WTC11 (cell line): ENCODE measurements at regions not wholly inside any gene's neighbourhood (a gene's known extent, or its start where the extent isn't known, plus 50 kb on each side); places are given as distances from the start of the nearest gene placed in this dataset.

Experiments
- AFF4 ChIP-seq: sonication (generic); formaldehyde crosslinking; IDR thresholded peaks from 2 replicates; pipeline ENCODE4 v1.8.1; 2023; ENCODE audit warnings: mild to moderate bottlenecking, missing genetic modification reagents, borderline replicate concordance
- CREM ChIP-seq: sonication (generic); formaldehyde crosslinking; IDR thresholded peaks from 2 replicates; pipeline ENCODE4 v1.8.1; 2022; ENCODE audit warnings: mild to moderate bottlenecking, missing genetic modification reagents, moderate library complexity
- CTCF ChIP-seq: fragments of 200-600 bp; IDR thresholded peaks from 2 replicates; pipeline ENCODE4 v1.8.0; 2022; ENCODE audit warnings: antibody characterized with exemption
- ELF4 ChIP-seq: sonication (generic); formaldehyde crosslinking; IDR thresholded peaks from 2 replicates; pipeline ENCODE4 v1.8.1; 2022; ENCODE audit warnings: low read depth, mild to moderate bottlenecking, moderate library complexity, missing genetic modification reagents
- JUN ChIP-seq: sonication (generic); formaldehyde crosslinking; IDR thresholded peaks from 2 replicates; pipeline ENCODE4 v1.8.0; 2023; ENCODE audit warnings: mild to moderate bottlenecking, missing genetic modification reagents
- RELA ChIP-seq: sonication (generic); formaldehyde crosslinking; IDR thresholded peaks from 2 replicates; pipeline ENCODE4 v1.8.1; 2022; ENCODE audit warnings: missing genetic modification reagents, mild to moderate bottlenecking, borderline replicate concordance
- SMAD3 ChIP-seq: sonication (generic); formaldehyde crosslinking; IDR thresholded peaks from 2 replicates; pipeline ENCODE4 v1.8.0; 2022; ENCODE audit warnings: missing genetic modification reagents, mild to moderate bottlenecking, borderline replicate concordance
- SOX15 ChIP-seq: fragments of 250-450 bp; sonication (Bioruptor Pico); IDR thresholded peaks from 2 replicates; pipeline ENCODE4 v1.9.0; 2021; ENCODE audit warnings: mild to moderate bottlenecking
- TEAD1 ChIP-seq: sonication (generic); formaldehyde crosslinking; IDR thresholded peaks from 2 replicates; pipeline ENCODE4 v1.8.0; 2022; ENCODE audit warnings: mild to moderate bottlenecking, missing genetic modification reagents
- USF2 ChIP-seq: sonication (generic); formaldehyde crosslinking; IDR thresholded peaks from 2 replicates; pipeline ENCODE4 v1.8.1; 2023; ENCODE audit warnings: mild to moderate bottlenecking, missing genetic modification reagents, moderate library complexity

GRCh38 chr9:134275375-134275774, 50.9 kb upstream of the RXRA start:
- TF ChIP-seq AFF4 (CRISPR knock-in tag) = no peak
- no peak for TF ChIP-seq CREM (CRISPR knock-in tag)
- TF ChIP-seq RELA (CRISPR knock-in tag) = no peak
- TF ChIP-seq USF2 (CRISPR knock-in tag) = no peak
- no peak for TF ChIP-seq JUN (CRISPR knock-in tag)
- TF ChIP-seq CTCF = no peak
- no peak for TF ChIP-seq ELF4 (CRISPR knock-in tag)
- TF ChIP-seq TEAD1 (CRISPR knock-in tag) = no peak
- TF ChIP-seq SMAD3 (CRISPR knock-in tag) = no peak
- no peak for TF ChIP-seq SOX15 (CRISPR knock-in tag)
